K562 (cell line): ENCODE measurements at regions not wholly inside any gene's neighbourhood (a gene's known extent, or its start where the extent isn't known, plus 50 kb on each side); places are given as distances from the start of the nearest gene placed in this dataset.

Experiments
- ATAC-seq: fragments of 200-7000 bp; cut with Tn5 transposase; 3 replicates; pipeline ENCODE4 v1.9.1; 2020; ENCODE audit warnings: moderate library complexity
- BruUV-seq: library from RNA; stranded (reverse); fragments of 400-500 nt; replicated peaks from 2 replicates; lab custom pipeline; 2021; lab: Mats Ljungman, UMichigan
- CTCF ChIA-PET: fragments of 300-600 bp; formaldehyde crosslinking; extraction: SDS; loops from one replicate; lab custom pipeline; 2021; ENCODE audit warnings: low intra/inter-chr PET ratio; lab: Yijun Ruan, JAX
- POLR2A ChIA-PET: fragments of 300-600, 350-650 bp; sonication (Branson Sonifier 250); formaldehyde crosslinking; extraction: SDS; loops from one replicate; lab custom pipeline; 2021; ENCODE audit warnings: antibody characterized with exemption, inconsistent platforms; lab: Yijun Ruan, JAX
- DNase-seq, 4 experiments: peaks; one replicate each; pipeline versions ENCODE4 v3.0.0 to v3.0.0-alpha.2; 2011 to 2018; ENCODE audit warnings: low spot score in 3 of 4, mixed read lengths in 3 of 4; ENCODE audit errors: extremely low read depth in 1 of 4
- FAIRE-seq: peaks from 2 replicates; lab custom pipeline; 2011; peaks lifted over from hg19 to GRCh38; lab: Jason Lieb, UNC
- H2AFZ ChIP-seq: 2 replicates; pipeline ENCODE4 v1.6.0; 2011; ENCODE audit warnings: low read depth, low read length, control low read depth, inconsistent platforms
- H3K27ac ChIP-seq: fragments of 200-600 bp; 3 replicates; pipeline ENCODE4 v1.8.0; 2011; ENCODE audit warnings: low read depth, mild to moderate bottlenecking, control low read depth, inconsistent platforms, low read length, moderate library complexity, mixed read lengths; ENCODE audit errors: extremely low read depth
- H3K27me3 ChIP-seq, 2 experiments: fragments of 300-600 bp in 1 of 2; 2 replicates in 1 of 2; 3 replicates in 1 of 2; pipeline versions ENCODE4 v1.6.0 to v1.8.0; 2011; ENCODE audit warnings: inconsistent platforms in 2 of 2, low read length in 2 of 2, mild to moderate bottlenecking in 1 of 2, mixed read lengths in 1 of 2, moderate library complexity in 1 of 2; ENCODE audit not compliant: control insufficient read depth in 2 of 2, insufficient read depth in 2 of 2
- H3K36me3 ChIP-seq: fragments of 300-600 bp; 3 replicates; pipeline ENCODE4 v1.8.0; 2011; ENCODE audit warnings: mild to moderate bottlenecking, low read length, inconsistent platforms; ENCODE audit not compliant: control insufficient read depth, insufficient read depth
- H3K4me1 ChIP-seq, 2 experiments: fragments of 200-600 bp in 1 of 2; replicated peaks in 1 of 2; 2 replicates in 1 of 2; 3 replicates in 1 of 2; pipeline versions ENCODE4 v1.5.1 to v1.8.0; 2011; ENCODE audit warnings: inconsistent platforms in 2 of 2, low read length in 2 of 2, mild to moderate bottlenecking in 1 of 2, mixed read lengths in 1 of 2, moderate library complexity in 1 of 2; ENCODE audit not compliant: control insufficient read depth in 2 of 2, insufficient read depth in 2 of 2
- H3K4me2 ChIP-seq: 2 replicates; pipeline ENCODE4 v1.6.1; 2011; ENCODE audit warnings: low read length, control low read depth, inconsistent platforms, mixed read lengths; ENCODE audit not compliant: insufficient read depth
- H3K4me3 ChIP-seq: fragments of 200-600 bp; sonication (generic), shearing (Covaris generic); 2 replicates; pipeline ENCODE4 v1.5.1; 2016; ENCODE audit warnings: control low read depth, inconsistent platforms
- H3K79me2 ChIP-seq: fragments of 200-600 bp; 3 replicates; pipeline ENCODE4 v1.8.0; 2011; ENCODE audit warnings: low read length, inconsistent platforms; ENCODE audit not compliant: control insufficient read depth, insufficient read depth
- H3K9ac ChIP-seq, 2 experiments: 2 replicates each; pipeline versions ENCODE4 v1.6.0 to v1.6.1; 2011; ENCODE audit warnings: low read depth in 2 of 2, low read length in 2 of 2, control low read depth in 1 of 2, inconsistent platforms in 1 of 2, mild to moderate bottlenecking in 1 of 2, mixed read lengths in 1 of 2; ENCODE audit not compliant: insufficient read depth in 1 of 2
- H3K9me1 ChIP-seq: one replicate; pipeline ENCODE4 v1.6.0; 2011; ENCODE audit warnings: inconsistent platforms, mild to moderate bottlenecking, low read length, moderate library complexity; ENCODE audit not compliant: control insufficient read depth, insufficient read depth
- H3K9me3 ChIP-seq: replicated peaks from 2 replicates; pipeline ENCODE4 v1.5.1; 2011; ENCODE audit warnings: low read depth, low read length, inconsistent platforms; ENCODE audit not compliant: control insufficient read depth, insufficient read depth
- H4K20me1 ChIP-seq: replicated peaks from 2 replicates; pipeline ENCODE4 v1.6.1; 2011; ENCODE audit warnings: low read length, inconsistent platforms, mixed read lengths; ENCODE audit not compliant: control insufficient read depth, insufficient read depth
- CC2D1A ChIP-seq: fragments of 450-650 bp; IDR thresholded peaks from 2 replicates; pipeline ENCODE4 v1.6.1; 2017; ENCODE audit warnings: mild to moderate bottlenecking
- FUS ChIP-seq: fragments of 200-400 bp; formaldehyde crosslinking; optimal IDR thresholded peaks from 2 replicates; pipeline ENCODE3; 2017; ENCODE audit warnings: low read depth, low read length
- HEY1 ChIP-seq: fragments of 250-450 bp; sonication (Bioruptor Pico); IDR thresholded peaks from 2 replicates; pipeline ENCODE4 v1.5.0; 2020; ENCODE audit warnings: mild to moderate bottlenecking, moderate library complexity, borderline replicate concordance
- MAFK ChIP-seq: IDR thresholded peaks from 2 replicates; pipeline ENCODE4 v1.6.1; 2011; ENCODE audit warnings: low read length, improper control_type of control experiment
- RBFOX2 ChIP-seq: fragments of 200-400 bp; formaldehyde crosslinking; IDR thresholded peaks from 2 replicates; pipeline ENCODE4 v1.6.1; 2017; ENCODE audit warnings: low read depth, mild to moderate bottlenecking, low read length, moderate library complexity
- SUPT5H ChIP-seq: fragments of 450-650 bp; IDR thresholded peaks from 2 replicates; pipeline ENCODE4 v1.6.1; 2016
- TCFL5 ChIP-seq: fragments of 250-450 bp; sonication (Bioruptor Pico); conservative IDR thresholded peaks from 2 replicates; pipeline ENCODE4 v1.6.1; 2021; ENCODE audit warnings: mild to moderate bottlenecking, moderate library complexity, matching md5 sums
- ZNF212 ChIP-seq: fragments of 450-650 bp; formaldehyde crosslinking; IDR thresholded peaks from 2 replicates; pipeline ENCODE4 v1.4.0; 2020; ENCODE audit warnings: mild to moderate bottlenecking
- ZNF589 ChIP-seq: fragments of 200-800 bp; sonication (Bioruptor generic); IDR thresholded peaks from 2 replicates; pipeline ENCODE4 v1.6.1; 2016; ENCODE audit warnings: low read depth, missing genetic modification characterization, missing compliant biosample characterization
- WGBS: fragments of 100-300 bp; shearing (Covaris generic); methylation state at CpG from one replicate; pipeline ENCODE4 v1.1.6; 2016; ENCODE audit warnings: low coverage, mixed read lengths; ENCODE audit not compliant: insufficient coverage; ENCODE audit errors: missing lambda C conversion rate; 5-methylcytosine and 5-hydroxymethylcytosine counted together
- in situ Hi-C: fragments of 300-500 bp; cut with MboI; formaldehyde crosslinking; loops from 4 replicates; pipeline ENCODE4 v1.15.0; 2018; ENCODE audit warnings: inconsistent platforms, mixed read lengths
- intact Hi-C: fragments of 100-400 bp; cut with micrococcal nuclease; formaldehyde crosslinking; loops from 2 replicates; pipeline ENCODE4 v1.14.2; 2022
- TF ChIP-seq, protein P1 (sequence below): fragments of 450-650 bp; conservative IDR thresholded peaks from 2 replicates; pipeline ENCODE4 v1.6.1; 2016; ENCODE audit warnings: missing genetic modification characterization, low read depth, mild to moderate bottlenecking, missing compliant biosample characterization, moderate library complexity
- TF ChIP-seq, protein P2 (sequence below): IDR thresholded peaks from 2 replicates; pipeline ENCODE4 v1.6.1; 2011; ENCODE audit not compliant: insufficient read length; ENCODE audit errors: extremely low read depth
- TF ChIP-seq, protein P3 (sequence below), 2 experiments: fragments of 200-800 bp in 1 of 2; sonication (Bioruptor generic) in 1 of 2; sonication (generic) in 1 of 2; formaldehyde crosslinking in 1 of 2; IDR thresholded peaks in 1 of 2; conservative IDR thresholded peaks in 1 of 2; 2 replicates each; pipeline versions ENCODE4 v1.5.0 to v1.6.1; 2016 to 2020; ENCODE audit warnings: missing compliant biosample characterization in 1 of 2, missing genetic modification characterization in 1 of 2, missing genetic modification reagents in 1 of 2
- TF ChIP-seq, protein P4 (sequence below): fragments of 450-650 bp; formaldehyde crosslinking; IDR thresholded peaks from 2 replicates; pipeline ENCODE4 v1.4.0; 2020; ENCODE audit warnings: mild to moderate bottlenecking, moderate library complexity
- TF ChIP-seq, protein P5 (sequence below): sonication (generic); formaldehyde crosslinking; IDR thresholded peaks from 2 replicates; pipeline ENCODE4 v1.8.1; 2023; ENCODE audit warnings: mild to moderate bottlenecking, missing genetic modification reagents, moderate library complexity
- TF ChIP-seq, protein P6 (sequence below): sonication (generic); IDR thresholded peaks from 2 replicates; pipeline ENCODE4 v1.6.1; 2016

DNA sequence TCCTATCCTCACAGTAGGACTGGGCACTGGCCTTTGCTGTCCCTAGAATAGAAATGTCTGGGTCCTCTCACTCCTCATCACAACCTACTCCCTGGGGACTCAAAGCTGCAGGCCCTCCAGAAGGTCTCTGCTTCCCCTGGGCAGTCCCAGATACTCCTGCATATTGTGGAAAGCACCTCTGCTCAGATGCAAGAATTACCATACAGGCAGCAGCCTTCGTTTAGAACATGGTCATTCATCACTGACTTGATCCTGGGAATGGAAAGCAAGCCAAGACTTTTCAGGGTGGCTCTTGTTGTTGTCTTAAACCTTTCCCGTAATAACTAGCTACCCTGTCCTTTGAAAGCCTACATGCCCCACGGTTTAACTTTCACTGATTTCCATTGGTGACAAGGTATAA lies 53.1 kb upstream of the NPAS2 start (continued):
- TF ChIP-seq, protein P1, sequence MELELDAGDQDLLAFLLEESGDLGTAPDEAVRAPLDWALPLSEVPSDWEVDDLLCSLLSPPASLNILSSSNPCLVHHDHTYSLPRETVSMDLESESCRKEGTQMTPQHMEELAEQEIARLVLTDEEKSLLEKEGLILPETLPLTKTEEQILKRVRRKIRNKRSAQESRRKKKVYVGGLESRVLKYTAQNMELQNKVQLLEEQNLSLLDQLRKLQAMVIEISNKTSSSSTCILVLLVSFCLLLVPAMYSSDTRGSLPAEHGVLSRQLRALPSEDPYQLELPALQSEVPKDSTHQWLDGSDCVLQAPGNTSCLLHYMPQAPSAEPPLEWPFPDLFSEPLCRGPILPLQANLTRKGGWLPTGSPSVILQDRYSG (tag), result no peak
- TF ChIP-seq, protein P2, sequence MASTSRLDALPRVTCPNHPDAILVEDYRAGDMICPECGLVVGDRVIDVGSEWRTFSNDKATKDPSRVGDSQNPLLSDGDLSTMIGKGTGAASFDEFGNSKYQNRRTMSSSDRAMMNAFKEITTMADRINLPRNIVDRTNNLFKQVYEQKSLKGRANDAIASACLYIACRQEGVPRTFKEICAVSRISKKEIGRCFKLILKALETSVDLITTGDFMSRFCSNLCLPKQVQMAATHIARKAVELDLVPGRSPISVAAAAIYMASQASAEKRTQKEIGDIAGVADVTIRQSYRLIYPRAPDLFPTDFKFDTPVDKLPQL, result no peak

DNA sequence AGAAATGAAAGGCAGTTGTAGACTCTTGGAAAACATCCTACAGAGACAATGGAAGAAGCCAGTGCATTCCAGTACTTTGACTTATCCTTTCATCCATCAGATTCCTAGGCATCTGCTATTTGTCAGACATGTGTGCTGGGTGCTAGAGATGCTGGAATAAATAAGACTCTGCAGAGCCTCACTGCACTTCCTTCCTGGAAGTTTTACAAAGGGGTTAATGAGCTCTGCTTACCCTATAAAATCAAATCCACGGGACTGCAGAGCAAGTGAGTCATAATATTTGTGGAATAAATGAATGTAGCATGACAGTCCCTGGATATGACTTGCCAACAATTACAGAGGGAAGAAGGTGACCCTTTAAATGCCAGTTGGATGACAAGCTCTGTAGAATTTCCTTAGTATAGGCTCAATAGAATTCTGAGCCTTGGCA lies 52.7 kb upstream of the NPAS2 start:
- no peak for DNase-seq
- Histone ChIP-seq H3K9me1 (no peaks in the 10 kb centered on the region), H3K4me2 (no peak overlapping the region), H3K4me1 (no peaks in the 10 kb centered on the region), H3K9me3 (no peaks in the 10 kb centered on the region), H4K20me1 (no peaks in the 10 kb centered on the region), H3K36me3 (no peaks in the 10 kb centered on the region), H3K4me3 (no peak overlapping the region), H3K9ac (no peak overlapping the region), H2AFZ (no peak overlapping the region), H3K27me3 (peaks cover 0 to 9% of the 10 kb centered on the region in 2 experiments; a peak in 1 of 5 replicates), H3K79me2 (no peaks in the 10 kb centered on the region), H3K27ac (no peak overlapping the region)
- intact Hi-C loops (no loop called here), in situ Hi-C loops (no loop called here)
- no peak for FAIRE-seq
- WGBS, result 7% methylated on average over 1 of the region's 1 CpG
- ChIA-PET CTCF (no interaction called here), POLR2A (interaction anchor here (0.6 kb wide), 1 partner anchor 17 kb away, joined by 4 read pairs; no protein-coding TSS in a partner anchor)
- no peak for ATAC-seq
- BruUV-seq, result no TSS peak
- TF ChIP-seq, protein P3, sequence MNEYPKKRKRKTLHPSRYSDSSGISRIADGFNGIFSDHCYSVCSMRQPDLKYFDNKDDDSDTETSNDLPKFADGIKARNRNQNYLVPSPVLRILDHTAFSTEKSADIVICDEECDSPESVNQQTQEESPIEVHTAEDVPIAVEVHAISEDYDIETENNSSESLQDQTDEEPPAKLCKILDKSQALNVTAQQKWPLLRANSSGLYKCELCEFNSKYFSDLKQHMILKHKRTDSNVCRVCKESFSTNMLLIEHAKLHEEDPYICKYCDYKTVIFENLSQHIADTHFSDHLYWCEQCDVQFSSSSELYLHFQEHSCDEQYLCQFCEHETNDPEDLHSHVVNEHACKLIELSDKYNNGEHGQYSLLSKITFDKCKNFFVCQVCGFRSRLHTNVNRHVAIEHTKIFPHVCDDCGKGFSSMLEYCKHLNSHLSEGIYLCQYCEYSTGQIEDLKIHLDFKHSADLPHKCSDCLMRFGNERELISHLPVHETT (CRISPR knock-in tag; conservative IDR thresholded peaks at IDR 0.05 in 1 of 2, IDR thresholded peaks at IDR 0.05 in 1 of 2), result no peak
- TF ChIP-seq ZNF589 (CRISPR knock-in tag) (no peak), SUPT5H (no peak), CC2D1A (no peak), FUS (no peak), MAFK (no peak), HEY1 (CRISPR knock-in tag) (no peak), TCFL5 (CRISPR knock-in tag) (no peak), ZNF212 (CRISPR knock-in tag) (no peak), RBFOX2 (no peak)
- TF ChIP-seq, protein P4, sequence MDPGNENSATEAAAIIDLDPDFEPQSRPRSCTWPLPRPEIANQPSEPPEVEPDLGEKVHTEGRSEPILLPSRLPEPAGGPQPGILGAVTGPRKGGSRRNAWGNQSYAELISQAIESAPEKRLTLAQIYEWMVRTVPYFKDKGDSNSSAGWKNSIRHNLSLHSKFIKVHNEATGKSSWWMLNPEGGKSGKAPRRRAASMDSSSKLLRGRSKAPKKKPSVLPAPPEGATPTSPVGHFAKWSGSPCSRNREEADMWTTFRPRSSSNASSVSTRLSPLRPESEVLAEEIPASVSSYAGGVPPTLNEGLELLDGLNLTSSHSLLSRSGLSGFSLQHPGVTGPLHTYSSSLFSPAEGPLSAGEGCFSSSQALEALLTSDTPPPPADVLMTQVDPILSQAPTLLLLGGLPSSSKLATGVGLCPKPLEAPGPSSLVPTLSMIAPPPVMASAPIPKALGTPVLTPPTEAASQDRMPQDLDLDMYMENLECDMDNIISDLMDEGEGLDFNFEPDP (CRISPR knock-in tag), result no peak
- TF ChIP-seq, protein P5, sequence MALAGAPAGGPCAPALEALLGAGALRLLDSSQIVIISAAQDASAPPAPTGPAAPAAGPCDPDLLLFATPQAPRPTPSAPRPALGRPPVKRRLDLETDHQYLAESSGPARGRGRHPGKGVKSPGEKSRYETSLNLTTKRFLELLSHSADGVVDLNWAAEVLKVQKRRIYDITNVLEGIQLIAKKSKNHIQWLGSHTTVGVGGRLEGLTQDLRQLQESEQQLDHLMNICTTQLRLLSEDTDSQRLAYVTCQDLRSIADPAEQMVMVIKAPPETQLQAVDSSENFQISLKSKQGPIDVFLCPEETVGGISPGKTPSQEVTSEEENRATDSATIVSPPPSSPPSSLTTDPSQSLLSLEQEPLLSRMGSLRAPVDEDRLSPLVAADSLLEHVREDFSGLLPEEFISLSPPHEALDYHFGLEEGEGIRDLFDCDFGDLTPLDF (CRISPR knock-in tag), result no peak
- TF ChIP-seq, protein P6, sequence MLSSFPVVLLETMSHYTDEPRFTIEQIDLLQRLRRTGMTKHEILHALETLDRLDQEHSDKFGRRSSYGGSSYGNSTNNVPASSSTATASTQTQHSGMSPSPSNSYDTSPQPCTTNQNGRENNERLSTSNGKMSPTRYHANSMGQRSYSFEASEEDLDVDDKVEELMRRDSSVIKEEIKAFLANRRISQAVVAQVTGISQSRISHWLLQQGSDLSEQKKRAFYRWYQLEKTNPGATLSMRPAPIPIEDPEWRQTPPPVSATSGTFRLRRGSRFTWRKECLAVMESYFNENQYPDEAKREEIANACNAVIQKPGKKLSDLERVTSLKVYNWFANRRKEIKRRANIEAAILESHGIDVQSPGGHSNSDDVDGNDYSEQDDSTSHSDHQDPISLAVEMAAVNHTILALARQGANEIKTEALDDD, result no peak
